OCI-M1 (cell line): ENCODE measurements at regions not wholly inside any gene's neighbourhood (a gene's known extent, or its start where the extent isn't known, plus 50 kb on each side); places are given as distances from the start of the nearest gene placed in this dataset.

Experiments used
- DNase-seq: peaks from one replicate; lab custom pipeline; 2025; lab: John Stamatoyannopoulos, UW

GRCh38 chr9:129284607-129285291, 106.7 kb upstream of the IER5L start:
- no peak for DNase-seq

- DNase-seq = no peak
These were observed 105.9 kb upstream of the IER5L start for GRCh38 chr9:129283705-129284606.

GRCh38 chr9:129283291-129283691, 105.2 kb upstream of the IER5L start:
- no peak for DNase-seq

DNA sequence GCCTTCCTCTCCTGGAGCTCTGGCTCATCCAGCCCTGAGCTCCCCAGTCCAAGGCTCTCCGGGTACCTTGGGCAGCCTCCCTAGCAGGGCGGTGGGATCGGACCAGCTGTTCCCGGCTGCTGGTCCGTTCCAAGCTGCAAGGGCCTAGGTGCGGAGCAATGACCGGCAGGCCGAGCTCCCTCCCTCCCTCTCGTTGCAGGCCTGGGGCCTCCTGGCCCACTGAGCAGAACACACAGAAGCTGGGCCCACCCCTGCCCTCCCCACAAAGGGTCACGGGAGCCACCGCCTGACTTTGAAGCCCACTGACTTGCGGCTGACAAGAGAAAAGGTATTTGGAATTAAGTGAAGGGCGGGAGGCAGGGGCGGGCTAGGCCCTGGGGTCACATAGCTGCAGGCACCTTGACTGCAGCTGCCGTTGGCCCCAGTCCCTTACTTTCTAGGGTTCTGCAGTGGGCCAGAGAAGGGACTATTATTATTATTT, 104.7 kb upstream of the IER5L start:
- no peak for DNase-seq

- DNase-seq = no peak
These were observed 104.2 kb upstream of the IER5L start for GRCh38 chr9:129282272-129282671.

DNA sequence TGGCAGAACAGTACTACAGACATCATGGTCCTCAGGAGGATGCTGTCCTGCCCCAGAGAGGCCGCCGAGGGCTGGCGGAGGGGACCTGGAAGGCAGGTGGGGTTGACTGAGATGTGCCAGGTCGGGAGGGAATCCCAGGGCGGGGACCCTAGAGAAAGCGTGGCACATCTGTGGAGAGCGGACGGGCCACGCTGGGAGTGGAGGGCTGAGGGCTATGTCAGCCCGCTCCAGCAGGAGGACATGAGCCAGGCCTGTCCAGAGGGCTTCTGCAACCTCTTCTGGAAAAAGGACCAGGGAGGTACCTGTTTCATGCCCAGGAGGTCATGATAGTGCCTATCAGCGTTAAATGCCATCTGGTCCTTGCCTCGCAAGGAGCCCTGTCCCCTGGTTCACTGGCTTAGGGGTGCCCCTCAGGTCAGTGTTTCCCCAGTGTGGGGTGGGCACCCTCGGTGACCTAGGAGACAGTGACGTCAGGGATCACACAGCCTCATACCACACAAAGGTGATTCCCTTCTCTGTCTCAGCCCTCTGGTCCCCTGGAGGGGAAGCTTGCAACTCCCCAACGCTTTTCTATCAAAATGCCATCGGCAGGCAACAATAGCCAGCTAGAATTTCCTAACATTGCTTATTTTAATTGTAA, 103.6 kb upstream of the IER5L start:
- no peak for DNase-seq

- no peak for DNase-seq
These were observed 102.7 kb upstream of the IER5L start for GRCh38 chr9:129280623-129281271.

- DNase-seq = no peak
These were observed 102.2 kb upstream of the IER5L start for GRCh38 chr9:129280236-129280622.

DNA sequence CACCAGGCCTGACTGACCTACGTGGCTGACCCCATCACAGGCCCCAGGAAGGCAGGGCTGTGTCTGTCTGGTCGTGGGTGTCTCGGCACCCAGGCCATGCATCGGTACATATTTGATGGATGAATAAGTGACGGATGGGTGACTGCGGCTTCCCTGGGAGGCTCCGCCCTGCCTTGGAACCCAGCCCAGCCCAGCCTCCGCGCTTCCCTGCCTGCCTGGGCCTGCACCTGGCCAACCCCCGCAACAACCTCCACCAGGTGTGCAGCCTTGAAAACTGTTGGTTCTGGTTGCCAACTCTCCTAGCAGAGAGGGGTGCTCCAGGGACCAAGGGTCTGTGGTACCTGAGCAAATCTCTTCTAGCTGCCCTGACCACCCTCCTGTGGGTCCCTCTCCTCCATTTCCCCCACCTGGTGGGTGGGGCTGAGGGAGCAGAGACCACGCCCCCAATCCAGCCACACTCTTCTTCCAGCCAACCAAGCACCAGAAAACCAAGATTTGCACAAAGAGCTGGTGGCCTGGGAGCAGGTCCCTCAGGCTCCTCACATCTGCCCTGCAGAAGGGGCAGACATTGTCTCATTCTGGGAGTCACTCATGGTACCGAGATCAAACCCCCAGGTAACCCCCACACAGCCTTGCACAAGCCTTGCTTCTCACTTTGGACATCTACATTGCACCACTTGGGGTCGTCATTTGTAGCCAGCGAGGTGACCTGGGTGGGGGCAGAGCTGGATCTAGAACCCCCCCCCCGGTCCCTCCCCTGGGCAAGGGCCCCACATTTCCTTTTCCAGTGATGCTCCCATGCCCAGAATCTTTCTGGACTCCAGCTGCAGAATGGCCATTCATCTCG, 100.6 kb upstream of the IER5L start:
- no peak for DNase-seq

DNA sequence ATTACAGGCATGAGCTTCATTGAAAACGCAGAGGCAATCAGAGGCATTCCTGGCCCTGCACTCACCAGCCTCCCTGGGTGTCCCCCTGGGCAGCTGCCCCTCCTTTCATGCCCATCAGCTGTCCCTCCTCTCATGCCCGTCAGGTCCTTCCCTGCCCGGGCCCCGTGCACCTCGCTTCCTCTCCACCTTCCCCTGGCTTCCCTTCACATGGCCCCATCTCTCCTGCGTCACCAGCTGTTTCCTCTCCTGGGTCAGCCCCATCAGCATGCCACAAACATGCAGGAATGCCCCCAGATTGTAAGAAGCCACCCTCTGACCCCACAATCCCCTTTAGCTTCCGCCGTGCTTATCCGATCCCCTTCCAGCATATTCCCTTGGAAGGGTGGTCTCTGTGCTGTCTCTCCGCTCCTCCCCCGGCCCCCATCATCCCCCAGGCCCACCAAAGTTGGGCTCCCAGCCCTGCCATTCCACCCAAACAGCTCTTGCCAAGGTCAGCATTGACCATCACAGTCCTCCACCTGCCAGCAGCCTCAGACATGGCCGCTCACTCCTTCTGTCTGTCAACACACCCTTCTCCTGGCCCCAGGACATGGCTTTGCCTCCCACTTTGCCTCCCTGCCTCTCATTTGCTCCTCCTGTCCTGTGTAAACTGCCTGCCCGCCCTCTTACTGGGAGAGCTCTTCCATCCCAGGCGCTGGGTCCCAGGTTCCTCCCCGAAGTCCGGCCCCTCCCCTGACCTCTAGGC, 98.6 kb upstream of the IER5L start:
- no peak for DNase-seq

- no peak for DNase-seq
These were observed 97.7 kb upstream of the IER5L start for GRCh38 chr9:129275626-129276247.

- no peak for DNase-seq
These were observed 96.1 kb upstream of the IER5L start for GRCh38 chr9:129273941-129274684.

DNA sequence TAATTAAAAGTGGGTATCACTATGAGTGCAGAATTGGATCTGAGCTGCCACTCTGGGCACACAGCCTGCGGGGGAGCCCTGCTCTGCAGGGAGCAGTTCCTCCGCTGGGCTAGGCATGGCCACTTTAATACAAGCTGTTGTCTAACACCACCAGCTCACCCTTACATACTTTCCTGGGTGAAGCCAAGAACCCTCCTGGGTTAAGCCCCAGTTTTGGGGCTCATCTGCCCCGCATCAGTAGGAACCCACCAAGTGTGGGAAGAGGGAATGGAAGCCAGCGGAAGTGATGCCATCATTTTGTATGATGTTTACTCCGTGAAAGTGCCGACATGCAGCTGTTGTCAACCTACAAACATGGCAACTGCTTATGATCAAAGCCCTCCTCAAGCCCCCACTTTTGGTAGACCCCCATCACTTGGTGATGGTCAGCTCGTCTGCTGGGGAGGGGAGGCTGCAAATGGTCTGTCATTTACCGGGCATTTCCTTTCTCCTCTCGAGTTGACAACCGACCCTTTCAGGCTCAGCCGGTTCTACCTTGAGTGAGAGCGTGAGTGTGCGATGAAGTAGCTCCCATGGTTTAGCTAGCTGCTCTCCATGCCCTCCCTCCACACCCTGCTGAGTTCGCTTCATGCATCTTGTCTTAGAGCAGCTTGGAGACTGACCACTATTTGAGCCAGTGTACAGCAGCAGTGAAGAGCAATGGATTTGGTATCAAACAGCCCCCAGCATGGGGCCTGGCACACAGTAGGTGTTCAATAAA, 95.3 kb upstream of the IER5L start:
- no peak for DNase-seq

DNA sequence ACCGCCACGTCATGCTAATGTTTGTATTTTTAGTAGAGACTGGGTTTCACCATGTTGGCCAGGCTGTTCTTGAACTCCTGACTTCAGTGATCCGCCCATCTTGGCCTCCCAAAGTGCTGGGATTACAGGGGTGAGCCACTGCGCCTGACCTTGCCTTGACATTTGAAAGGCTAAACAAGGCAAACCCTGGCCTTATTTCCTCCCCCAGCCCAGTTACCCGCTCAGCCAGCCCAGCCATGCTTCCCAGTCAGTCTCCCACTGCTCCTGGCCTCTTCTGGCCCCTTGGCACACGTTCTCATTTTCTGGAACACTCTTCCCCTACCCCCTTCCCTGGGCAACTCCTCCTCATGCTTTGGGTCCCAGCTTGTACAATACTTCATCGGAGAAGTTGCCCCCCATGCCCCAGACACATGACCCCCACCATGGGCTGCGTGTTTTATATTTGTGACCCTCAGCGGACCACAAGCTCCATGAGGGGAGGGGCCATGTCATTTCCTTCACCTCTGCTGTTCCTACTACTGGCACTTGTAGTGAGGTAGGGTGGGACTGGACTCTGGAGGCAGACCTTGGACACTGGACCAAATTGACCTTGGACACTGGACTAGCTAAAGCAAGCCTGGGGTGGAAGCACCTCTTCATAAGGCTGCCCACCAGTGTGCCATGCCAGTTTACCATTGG, 94.4 kb upstream of the IER5L start:
- DNase-seq = no peak

GRCh38 chr9:129270903-129271431, 92.9 kb upstream of the IER5L start:
- peak; percentile 58 for DNase-seq

- no peak for DNase-seq
These were observed 92.1 kb upstream of the IER5L start for GRCh38 chr9:129270205-129270604.

DNA sequence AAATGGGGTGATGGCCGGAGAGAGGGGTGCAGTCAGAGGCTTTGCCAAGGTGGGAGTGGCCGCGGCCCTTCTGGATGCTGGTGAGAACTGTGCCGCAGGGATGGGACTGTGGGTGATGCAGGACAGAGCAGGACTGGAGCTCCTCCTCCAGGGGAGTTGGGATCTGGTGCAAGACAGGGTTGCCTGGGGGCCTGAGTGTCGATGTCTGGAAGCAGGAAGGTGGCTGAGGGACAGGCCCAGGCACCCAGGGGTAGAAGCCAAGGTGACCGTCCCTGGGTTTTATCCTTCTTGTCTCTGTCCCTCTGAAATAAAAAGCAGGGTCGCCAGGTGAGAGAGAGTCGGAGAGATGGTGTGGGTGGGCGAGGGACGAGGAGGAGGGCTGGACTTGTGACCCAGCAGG, 89.1 kb upstream of the IER5L start:
- no peak for DNase-seq

DNA sequence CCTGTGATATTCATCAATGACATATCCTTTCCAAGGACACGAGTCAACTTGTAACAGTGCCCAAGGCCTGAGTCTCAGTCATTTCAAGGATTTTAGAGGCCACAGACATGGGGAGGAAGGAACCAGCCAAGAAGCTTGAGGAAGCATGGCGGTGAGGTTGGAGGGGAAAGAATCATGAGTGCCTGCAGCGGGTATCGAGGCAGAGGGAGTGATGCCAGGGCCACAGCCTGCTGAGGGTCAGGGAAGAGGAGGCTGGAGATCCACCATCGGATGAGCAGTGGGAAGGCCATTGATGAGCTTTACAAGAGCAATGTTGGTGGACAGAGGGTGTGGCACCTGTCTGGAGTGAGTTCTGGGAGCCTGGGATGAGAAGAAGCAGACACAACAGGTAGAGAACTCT, 88.5 kb upstream of the IER5L start:
- no peak for DNase-seq
